ENCODE measurements at regions not wholly inside any gene's neighbourhood (a gene's known extent, or its start where the extent isn't known, plus 50 kb on each side); places are given as distances from the start of the nearest gene placed in this dataset.

DNA sequence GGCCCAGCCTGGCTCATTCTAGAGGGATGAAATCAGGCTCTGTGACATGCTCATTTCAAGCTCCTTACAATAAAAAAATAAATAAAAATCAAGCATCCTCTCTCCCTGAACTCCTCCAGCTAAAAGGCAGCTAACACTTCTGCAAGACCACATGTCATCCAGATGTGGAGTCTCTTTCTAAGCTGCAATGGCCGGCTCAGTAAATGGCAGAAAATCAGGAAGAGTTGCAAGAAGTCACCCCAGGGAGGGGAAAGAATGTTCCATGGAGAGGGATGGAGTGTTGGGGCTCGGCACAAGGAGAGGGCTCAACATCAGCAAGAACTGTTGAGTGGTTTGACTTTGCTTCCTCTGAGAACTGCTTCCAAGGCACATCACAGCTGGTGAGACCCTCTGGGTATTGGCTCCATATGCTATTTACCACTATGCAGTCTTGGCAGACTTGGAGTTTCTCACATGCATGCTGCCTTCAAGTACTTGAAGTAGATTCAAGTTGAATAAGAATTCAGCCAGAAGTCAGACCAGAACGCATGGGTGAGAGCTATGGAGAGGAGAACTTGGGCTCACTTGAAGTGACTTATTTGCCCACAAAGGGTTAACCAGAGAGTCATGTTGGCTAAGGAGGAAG, 689.0 kb downstream of the NTRK3 start:
- no peak overlapping the region for H4K5ac ChIP-seq (ENCODE audit: insufficient read length, low read depth, low read length)
- no peaks in the 10 kb centered on the region for H3K36me3 ChIP-seq (ENCODE audit: control insufficient read depth in 2 of 4, insufficient read depth in 4 of 4, low read length in 3 of 4)
- 94% methylated on average over 3 of the region's 3 CpGs; no CpG with 5 or more reads in 1 of the 2 experiments for WGBS, 2 experiments (ENCODE audit: extremely low coverage in 1 of 2, insufficient coverage in 1 of 2, insufficient read length in 1 of 2, insufficient replicate concordance in 2 of 2, low coverage in 1 of 2, low lambda C conversion rate in 2 of 2, missing lambda C conversion rate in 1 of 2)
- H3K4ac ChIP-seq (replicated peaks; ENCODE audit: insufficient read length, low read depth, low read length): no peak overlapping the region
- no peak overlapping the region for H3K56ac ChIP-seq (replicated peaks; ENCODE audit: insufficient read length, low read depth, low read length)
- no peak overlapping the region for H3K14ac ChIP-seq (ENCODE audit: insufficient read length)
- H4K91ac ChIP-seq (replicated peaks; ENCODE audit: insufficient read length, low read length): no peak overlapping the region
- no peak overlapping the region for H2AFZ ChIP-seq (ENCODE audit: low read length)
- H3K4me2 ChIP-seq (ENCODE audit: insufficient read depth in 1 of 2, low read depth in 2 of 2, low read length in 2 of 2): no peak overlapping the region
- CTCF ChIA-PET (ENCODE audit: partially characterized antibody): interaction anchor here (1.0 kb wide), 1 partner anchor 535 kb away, joined by 3 read pairs; no protein-coding TSS in a partner anchor
- H3K4me1 ChIP-seq (replicated peaks in 1 of 4; ENCODE audit: control insufficient read depth in 3 of 4, insufficient read depth in 4 of 4, low read length in 3 of 4): no peaks in the 10 kb centered on the region
- H2BK120ac ChIP-seq (replicated peaks; ENCODE audit: low read depth, low read length): no peak overlapping the region
- no peaks in the 10 kb centered on the region for H3K79me2 ChIP-seq (ENCODE audit: control insufficient read depth in 1 of 2, insufficient read depth in 2 of 2, low read length in 2 of 2)
- FAIRE-seq: no peak
- H3K79me1 ChIP-seq (ENCODE audit: low read depth, low read length): no peaks in the 10 kb centered on the region
- no peaks in the 10 kb centered on the region for H3K23me2 ChIP-seq (ENCODE audit: low read depth, low read length)
- no peak overlapping the region for H3K4me3 ChIP-seq (ENCODE audit: extremely low read depth in 1 of 4, insufficient read depth in 2 of 4, low read depth in 3 of 4, low read length in 4 of 4)
- no peak for DNase-seq (ENCODE audit: low read depth in 1 of 2, low spot score in 2 of 2)
- no peaks in the 10 kb centered on the region for H3K27me3 ChIP-seq (replicated peaks in 1 of 4; ENCODE audit: control insufficient read depth in 3 of 4, extremely low read depth in 1 of 4, insufficient read depth in 3 of 4, low read length in 3 of 4)
- H3K27ac ChIP-seq (ENCODE audit: low read depth, low read length): no peak overlapping the region
- H3K18ac ChIP-seq (ENCODE audit: extremely low read depth, low read length): no peak overlapping the region
- H2BK12ac ChIP-seq (ENCODE audit: low read depth, low read length): no peak overlapping the region
- no peak overlapping the region for H3K23ac ChIP-seq (ENCODE audit: insufficient read length)
- no peaks in the 10 kb centered on the region for H3K9me3 ChIP-seq (ENCODE audit: insufficient read depth in 2 of 2, low read depth in 1 of 2, low read length in 1 of 2)
- POLR2A ChIA-PET (ENCODE audit: partially characterized antibody): interaction anchor here (2.1 kb wide), 1 partner anchor 9 kb away, joined by 14 read pairs; no protein-coding TSS in a partner anchor
- H4K8ac ChIP-seq (ENCODE audit: extremely low read depth, insufficient read depth, low read length): no peak overlapping the region
- H3K9ac ChIP-seq (replicated peaks in 1 of 4; ENCODE audit: extremely low read depth in 1 of 4, low read depth in 3 of 4, low read length in 3 of 4): no peak overlapping the region
- H2AK5ac ChIP-seq (ENCODE audit: low read depth, low read length): no peak overlapping the region
- no peak overlapping the region for H2BK20ac ChIP-seq (ENCODE audit: low read length)
- no peak overlapping the region for H2BK5ac ChIP-seq (ENCODE audit: low read depth, low read length)
- H2BK15ac ChIP-seq (ENCODE audit: low read length): no peak overlapping the region
- no peaks in the 10 kb centered on the region for H4K20me1 ChIP-seq (replicated peaks in 1 of 2; ENCODE audit: control insufficient read depth in 1 of 2, insufficient read depth in 2 of 2, low read length in 2 of 2)
- TF ChIP-seq SUZ12 (IDR thresholded peaks at IDR 0.05; ENCODE audit: low read length): no peak
- no peak for TF ChIP-seq SAP30 (IDR thresholded peaks at IDR 0.05; ENCODE audit: insufficient read depth, insufficient replicate concordance, low read length)
- no peak for TF ChIP-seq JUND (IDR thresholded peaks at IDR 0.05; ENCODE audit: low read length)
